ENCODE measurements at regions not wholly inside any gene's neighbourhood (a gene's known extent, or its start where the extent isn't known, plus 50 kb on each side); places are given as distances from the start of the nearest gene placed in this dataset.

DNA sequence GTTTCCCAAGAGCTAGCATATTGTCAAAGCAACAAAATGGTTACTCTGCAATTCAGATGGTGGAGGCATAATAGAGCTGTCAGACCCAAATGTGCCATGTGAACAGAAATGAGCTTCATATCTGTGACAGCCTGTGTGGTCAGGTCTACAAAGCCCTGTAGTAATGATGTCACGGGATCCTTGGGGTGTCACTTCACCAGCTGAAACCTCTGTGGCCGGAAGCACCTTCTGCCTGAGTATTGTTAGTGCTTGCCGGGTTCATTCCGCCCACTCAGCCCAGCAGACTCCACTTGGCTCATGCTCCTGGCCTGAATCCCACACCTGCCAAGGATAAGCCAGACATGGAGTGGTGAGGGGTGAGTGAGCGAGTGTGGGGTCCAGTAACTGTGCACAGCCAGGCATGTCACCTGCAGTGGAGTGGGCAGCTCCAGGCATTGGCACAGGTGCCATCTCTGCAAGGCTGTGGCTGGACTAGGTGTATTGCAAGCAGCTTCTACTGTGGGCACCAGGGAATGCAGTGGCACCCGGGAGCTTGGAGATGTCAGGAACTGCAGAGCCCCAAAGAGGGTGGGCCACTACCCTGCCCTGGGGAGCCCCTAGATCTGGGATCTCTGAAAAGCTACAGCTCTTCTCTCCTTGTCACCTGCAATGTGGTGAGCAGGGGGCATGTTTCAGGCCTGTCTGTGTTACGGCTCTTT, 341.9 kb upstream of the CHRM2 start:
- Mint-ChIP-seq H3K27me3 (ENCODE audit: unreplicated experiment) (peaks cover 1% of the 10 kb centered on the region), H3K4me3 (ENCODE audit: unreplicated experiment) (no peak overlapping the region), H3K27ac (ENCODE audit: unreplicated experiment) (no peak overlapping the region), H3K9me3 (ENCODE audit: unreplicated experiment) (peaks cover 5% of the 10 kb centered on the region), H3K36me3 (ENCODE audit: low read depth, unreplicated experiment) (no peaks in the 10 kb centered on the region), H3K4me1 (ENCODE audit: unreplicated experiment) (no peaks in the 10 kb centered on the region)
- TF ChIP-seq, protein P1, sequence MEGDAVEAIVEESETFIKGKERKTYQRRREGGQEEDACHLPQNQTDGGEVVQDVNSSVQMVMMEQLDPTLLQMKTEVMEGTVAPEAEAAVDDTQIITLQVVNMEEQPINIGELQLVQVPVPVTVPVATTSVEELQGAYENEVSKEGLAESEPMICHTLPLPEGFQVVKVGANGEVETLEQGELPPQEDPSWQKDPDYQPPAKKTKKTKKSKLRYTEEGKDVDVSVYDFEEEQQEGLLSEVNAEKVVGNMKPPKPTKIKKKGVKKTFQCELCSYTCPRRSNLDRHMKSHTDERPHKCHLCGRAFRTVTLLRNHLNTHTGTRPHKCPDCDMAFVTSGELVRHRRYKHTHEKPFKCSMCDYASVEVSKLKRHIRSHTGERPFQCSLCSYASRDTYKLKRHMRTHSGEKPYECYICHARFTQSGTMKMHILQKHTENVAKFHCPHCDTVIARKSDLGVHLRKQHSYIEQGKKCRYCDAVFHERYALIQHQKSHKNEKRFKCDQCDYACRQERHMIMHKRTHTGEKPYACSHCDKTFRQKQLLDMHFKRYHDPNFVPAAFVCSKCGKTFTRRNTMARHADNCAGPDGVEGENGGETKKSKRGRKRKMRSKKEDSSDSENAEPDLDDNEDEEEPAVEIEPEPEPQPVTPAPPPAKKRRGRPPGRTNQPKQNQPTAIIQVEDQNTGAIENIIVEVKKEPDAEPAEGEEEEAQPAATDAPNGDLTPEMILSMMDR (IDR thresholded peaks at IDR 0.05; ENCODE audit: unreplicated experiment), result no peak
- no peak for DNase-seq (ENCODE audit: low spot score)

DNA sequence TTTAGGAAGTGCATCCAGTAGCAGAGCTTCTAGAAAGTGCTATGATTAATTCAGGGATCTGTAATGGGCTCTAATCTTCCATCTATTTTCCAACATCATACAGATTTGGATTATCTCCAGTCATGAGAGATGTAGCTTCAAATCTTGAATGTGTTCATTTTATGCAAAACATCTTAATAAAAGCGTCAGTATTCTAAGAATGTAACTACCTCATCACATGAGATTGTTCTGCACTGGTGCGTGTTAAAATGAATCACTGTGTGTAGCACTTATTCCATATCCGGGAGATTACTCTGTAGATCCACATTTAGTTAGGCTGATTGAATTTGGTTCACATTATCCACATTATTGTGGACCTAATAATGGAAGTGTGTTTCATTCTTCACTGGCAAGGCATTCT, 344.9 kb upstream of the CHRM2 start:
- DNase-seq (ENCODE audit: low spot score), result no peak
- Mint-ChIP-seq H3K4me1 (ENCODE audit: unreplicated experiment) (no peaks in the 10 kb centered on the region), H3K27me3 (ENCODE audit: unreplicated experiment) (peaks cover 1% of the 10 kb centered on the region), H3K9me3 (ENCODE audit: unreplicated experiment) (peaks cover 3% of the 10 kb centered on the region), H3K36me3 (ENCODE audit: low read depth, unreplicated experiment) (no peaks in the 10 kb centered on the region), H3K4me3 (ENCODE audit: unreplicated experiment) (no peak overlapping the region), H3K27ac (ENCODE audit: unreplicated experiment) (no peak overlapping the region)
- TF ChIP-seq, protein P1 (IDR thresholded peaks at IDR 0.05; ENCODE audit: unreplicated experiment), result no peak

DNA sequence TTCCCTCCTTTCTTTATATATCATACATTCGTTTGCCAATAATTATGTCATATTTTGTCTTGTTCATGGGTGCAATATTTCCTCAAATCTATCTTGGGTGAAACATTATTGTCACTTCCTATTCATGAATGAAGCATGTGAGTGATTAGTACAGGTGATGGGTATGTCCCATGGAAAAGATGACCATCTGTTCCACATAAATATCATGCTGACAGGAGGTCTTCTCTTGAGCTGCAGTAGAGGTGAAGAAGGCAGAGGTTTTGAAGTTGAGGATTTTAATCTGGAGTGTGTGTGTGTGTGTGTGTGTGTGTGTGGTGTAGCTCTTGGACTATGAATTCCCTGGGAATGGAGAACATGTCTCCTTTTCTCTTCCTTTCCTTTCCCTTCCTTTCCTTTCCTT, 350.5 kb upstream of the CHRM2 start:
- no peak overlapping the region for H3K27ac Mint-ChIP-seq (ENCODE audit: unreplicated experiment)
- no peaks in the 10 kb centered on the region for H3K9me3 Mint-ChIP-seq (ENCODE audit: unreplicated experiment)
- no peak overlapping the region for H3K4me3 Mint-ChIP-seq (ENCODE audit: unreplicated experiment)
- TF ChIP-seq, protein P1 (IDR thresholded peaks at IDR 0.05; ENCODE audit: unreplicated experiment), result no peak
- no peak for DNase-seq (ENCODE audit: low spot score)
- no peaks in the 10 kb centered on the region for H3K4me1 Mint-ChIP-seq (ENCODE audit: unreplicated experiment)
- H3K36me3 Mint-ChIP-seq (ENCODE audit: low read depth, unreplicated experiment), result no peaks in the 10 kb centered on the region
- no peaks in the 10 kb centered on the region for H3K27me3 Mint-ChIP-seq (ENCODE audit: unreplicated experiment)

GRCh38 chr7:136514776-136515175, 353.7 kb upstream of the CHRM2 start:
- Mint-ChIP-seq H3K36me3 (ENCODE audit: low read depth, unreplicated experiment) (no peaks in the 10 kb centered on the region), H3K4me1 (ENCODE audit: unreplicated experiment) (no peaks in the 10 kb centered on the region), H3K27me3 (ENCODE audit: unreplicated experiment) (no peaks in the 10 kb centered on the region), H3K9me3 (ENCODE audit: unreplicated experiment) (no peaks in the 10 kb centered on the region), H3K27ac (ENCODE audit: unreplicated experiment) (no peak overlapping the region), H3K4me3 (ENCODE audit: unreplicated experiment) (no peak overlapping the region)
- TF ChIP-seq, protein P1 (IDR thresholded peaks at IDR 0.05; ENCODE audit: unreplicated experiment), result no peak
- no peak for DNase-seq (ENCODE audit: low spot score)

DNA sequence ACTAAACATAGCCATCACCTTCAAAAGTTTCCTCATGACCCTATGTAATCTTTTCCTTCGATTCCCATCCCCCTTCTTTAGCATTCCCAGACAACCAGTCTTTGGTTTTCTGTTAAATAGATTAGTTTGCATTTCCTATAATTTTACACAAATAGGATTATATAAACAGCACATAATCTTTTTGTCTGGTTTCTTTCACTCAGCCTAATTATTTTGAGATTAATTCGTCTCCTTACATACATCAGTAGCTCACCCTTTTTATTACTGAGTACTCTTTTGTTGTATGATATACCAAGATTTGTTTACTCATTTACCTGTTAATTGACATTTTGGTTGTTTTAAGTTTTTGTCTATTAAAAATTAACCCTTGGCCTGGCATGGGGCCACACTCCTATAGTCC, 354.7 kb upstream of the CHRM2 start:
- no peaks in the 10 kb centered on the region for H3K27me3 Mint-ChIP-seq (ENCODE audit: unreplicated experiment)
- TF ChIP-seq, protein P1 (IDR thresholded peaks at IDR 0.05; ENCODE audit: unreplicated experiment), result no peak
- H3K4me1 Mint-ChIP-seq (ENCODE audit: unreplicated experiment), result peaks cover 3% of the 10 kb centered on the region
- no peak for DNase-seq (ENCODE audit: low spot score)
- H3K36me3 Mint-ChIP-seq (ENCODE audit: low read depth, unreplicated experiment), result no peaks in the 10 kb centered on the region
- no peak overlapping the region for H3K27ac Mint-ChIP-seq (ENCODE audit: unreplicated experiment)
- H3K9me3 Mint-ChIP-seq (ENCODE audit: unreplicated experiment), result no peaks in the 10 kb centered on the region
- H3K4me3 Mint-ChIP-seq (ENCODE audit: unreplicated experiment), result no peak overlapping the region
